ENCODE measurements at regions not wholly inside any gene's neighbourhood (a gene's known extent, or its start where the extent isn't known, plus 50 kb on each side); places are given as distances from the start of the nearest gene placed in this dataset.

- no peak for DNase-seq
Observed at GRCh38 chr6:104182811-104183210, 676.9 kb downstream of the HACE1 start.

- no peak for DNase-seq
Observed at GRCh38 chr6:104173668-104174067, 686.1 kb downstream of the HACE1 start.

- no peak for DNase-seq
Observed at GRCh38 chr6:104170401-104170800, 689.3 kb downstream of the HACE1 start.

- DNase-seq: no peak
Observed at GRCh38 chr6:104166055-104166668, 693.6 kb downstream of the HACE1 start.

- DNase-seq: no peak
Observed at GRCh38 chr6:104162036-104162669, 697.6 kb downstream of the HACE1 start.

GRCh38 chr6:104159045-104159618, 700.6 kb downstream of the HACE1 start:
- no peak for DNase-seq

GRCh38 chr6:104143757-104144156, 716.0 kb downstream of the HACE1 start:
- DNase-seq: no peak

- DNase-seq: no peak
Observed at GRCh38 chr6:104134876-104135275, 724.8 kb downstream of the HACE1 start.

GRCh38 chr6:104130343-104130742, 729.4 kb downstream of the HACE1 start:
- DNase-seq: no peak

- no peak for DNase-seq
Observed at GRCh38 chr6:104126315-104127005, 733.3 kb downstream of the HACE1 start.

- no peak for DNase-seq
Observed at GRCh38 chr6:104123227-104123626, 736.5 kb downstream of the HACE1 start.

- no peak for DNase-seq
Observed at GRCh38 chr6:104118274-104118673, 741.4 kb downstream of the HACE1 start.

GRCh38 chr6:104109806-104110205, 749.9 kb downstream of the HACE1 start:
- no peak for DNase-seq

- no peak for DNase-seq
Observed at GRCh38 chr6:104108634-104109033, 751.1 kb downstream of the HACE1 start.

GRCh38 chr6:104095661-104096416, 763.9 kb downstream of the HACE1 start:
- no peak for DNase-seq

GRCh38 chr6:104087765-104088164, 772.0 kb downstream of the HACE1 start:
- DNase-seq: no peak

- DNase-seq: no peak
Observed at GRCh38 chr6:104068281-104068680, 791.4 kb downstream of the HACE1 start.

GRCh38 chr6:104064876-104065275, 794.8 kb downstream of the HACE1 start:
- no peak for DNase-seq

- DNase-seq: no peak
Observed at GRCh38 chr6:104050455-104050854, 809.3 kb downstream of the HACE1 start.

- no peak for DNase-seq
Observed at GRCh38 chr6:104046426-104046825, 813.3 kb downstream of the HACE1 start.

GRCh38 chr6:104031346-104031745, 828.4 kb downstream of the HACE1 start:
- DNase-seq: no peak

- no peak for DNase-seq
Observed at GRCh38 chr6:104022126-104022525, 837.6 kb downstream of the HACE1 start.

All from effector CD8-positive, alpha-beta T cell (primary cell).